ENCODE measurements at regions not wholly inside any gene's neighbourhood (a gene's known extent, or its start where the extent isn't known, plus 50 kb on each side); places are given as distances from the start of the nearest gene placed in this dataset.

- H3K27me3 ChIP-seq (ENCODE audit: control insufficient read depth, insufficient read depth, low read length) = no peaks in the 10 kb centered on the region
- H3K4me1 ChIP-seq (ENCODE audit: control insufficient read depth, insufficient read depth, low read length) = no peaks in the 10 kb centered on the region
- H3K27ac ChIP-seq (ENCODE audit: low read length) = no peak overlapping the region
- no CpG with 5 or more reads among the region's 1 CpG for WGBS (ENCODE audit: insufficient coverage, insufficient read length)
- no peaks in the 10 kb centered on the region for H3K36me3 ChIP-seq (ENCODE audit: control insufficient read depth, insufficient read depth, low read length)
- no peaks in the 10 kb centered on the region for H3K9me3 ChIP-seq (ENCODE audit: control insufficient read depth, insufficient read depth, low read length)
- H3K4me3 ChIP-seq (ENCODE audit: low read length) = no peak overlapping the region
- no peak for DNase-seq (ENCODE audit: low read depth, low spot score)
These were observed 308.8 kb upstream of the ADAMTS16 start for GRCh38 chr5:4831325-4831724.

DNA sequence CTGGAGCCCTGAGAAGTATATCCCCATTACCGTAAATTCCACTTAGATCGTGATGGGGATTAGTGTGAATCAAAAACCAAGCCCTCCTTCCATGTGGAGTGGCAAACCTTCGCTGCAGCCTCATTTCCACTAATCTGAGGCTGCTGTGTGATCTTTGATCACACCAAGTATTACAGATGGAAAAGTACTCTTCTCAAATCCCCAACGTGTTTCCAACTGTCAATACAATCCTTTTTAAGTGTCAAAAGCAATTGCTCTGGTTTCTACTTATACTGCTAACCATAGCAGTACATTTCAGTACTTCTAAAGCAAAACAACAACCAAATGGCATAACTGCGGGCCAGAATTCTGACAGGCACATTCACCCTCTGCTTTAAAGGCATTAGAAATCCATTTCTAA is 307.7 kb upstream of the ADAMTS16 start:
- Histone ChIP-seq H3K9me3 (ENCODE audit: control insufficient read depth, insufficient read depth, low read length) (no peaks in the 10 kb centered on the region), H3K36me3 (ENCODE audit: control insufficient read depth, insufficient read depth, low read length) (no peaks in the 10 kb centered on the region), H3K4me3 (ENCODE audit: low read length) (no peak overlapping the region), H3K27me3 (ENCODE audit: control insufficient read depth, insufficient read depth, low read length) (no peaks in the 10 kb centered on the region), H3K4me1 (ENCODE audit: control insufficient read depth, insufficient read depth, low read length) (no peaks in the 10 kb centered on the region), H3K27ac (ENCODE audit: low read length) (no peak overlapping the region)
- no CpG with 5 or more reads among the region's 5 CpGs for WGBS (ENCODE audit: insufficient coverage, insufficient read length)
- DNase-seq (ENCODE audit: low read depth, low spot score) = no peak

- no peak for DNase-seq (ENCODE audit: low read depth, low spot score)
- H3K27ac ChIP-seq (ENCODE audit: low read length) = no peak overlapping the region
- WGBS (ENCODE audit: insufficient coverage, insufficient read length) = no CpG with 5 or more reads among the region's 4 CpGs
- no peaks in the 10 kb centered on the region for H3K36me3 ChIP-seq (ENCODE audit: control insufficient read depth, insufficient read depth, low read length)
- H3K4me3 ChIP-seq (ENCODE audit: low read length) = no peak overlapping the region
- H3K4me1 ChIP-seq (ENCODE audit: control insufficient read depth, insufficient read depth, low read length) = no peaks in the 10 kb centered on the region
- H3K27me3 ChIP-seq (ENCODE audit: control insufficient read depth, insufficient read depth, low read length) = no peaks in the 10 kb centered on the region
- H3K9me3 ChIP-seq (ENCODE audit: control insufficient read depth, insufficient read depth, low read length) = no peaks in the 10 kb centered on the region
These were observed 306.9 kb upstream of the ADAMTS16 start for GRCh38 chr5:4833104-4833738.

DNA sequence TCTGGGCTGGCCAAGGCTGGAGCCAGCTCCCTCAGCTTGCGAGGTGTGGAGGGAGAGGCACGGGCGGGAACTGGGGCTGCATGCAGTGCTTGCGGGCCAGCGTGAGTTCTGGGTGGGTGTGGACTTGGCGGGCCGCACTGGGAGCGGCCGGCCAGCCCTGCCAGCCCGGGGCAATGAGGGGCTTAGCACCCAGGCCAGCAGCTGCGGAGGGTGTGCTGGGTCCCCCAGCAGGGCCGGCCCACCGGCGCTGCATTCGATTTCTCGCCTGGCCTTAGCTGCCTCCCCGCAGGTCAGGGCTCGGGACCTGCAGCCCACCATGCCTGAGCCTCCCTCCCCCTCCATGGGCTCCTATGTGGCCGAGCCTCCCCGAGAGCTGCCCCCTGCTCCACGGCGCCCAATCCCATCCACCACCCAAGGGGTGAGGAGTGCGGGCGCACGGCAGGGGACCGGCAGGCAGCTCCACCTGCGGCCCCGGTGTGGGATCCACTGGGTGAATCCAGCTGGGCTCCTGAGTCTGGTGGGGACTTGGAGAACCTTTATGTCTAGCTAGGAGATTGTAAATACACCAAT is 302.6 kb upstream of the ADAMTS16 start:
- WGBS (ENCODE audit: insufficient coverage, insufficient read length) = no CpG with 5 or more reads among the region's 28 CpGs
- no peaks in the 10 kb centered on the region for H3K4me1 ChIP-seq (ENCODE audit: control insufficient read depth, insufficient read depth, low read length)

GRCh38 chr5:4845221-4845620 is 294.9 kb upstream of the ADAMTS16 start:
- H3K27ac ChIP-seq (ENCODE audit: low read length) = no peak overlapping the region
- no peak overlapping the region for H3K4me3 ChIP-seq (ENCODE audit: low read length)
- H3K9me3 ChIP-seq (ENCODE audit: control insufficient read depth, insufficient read depth, low read length) = no peaks in the 10 kb centered on the region
- no peak for DNase-seq (ENCODE audit: low read depth, low spot score)
- no peaks in the 10 kb centered on the region for H3K27me3 ChIP-seq (ENCODE audit: control insufficient read depth, insufficient read depth, low read length)
- WGBS (ENCODE audit: insufficient coverage, insufficient read length) = no CpG with 5 or more reads among the region's 3 CpGs
- no peaks in the 10 kb centered on the region for H3K36me3 ChIP-seq (ENCODE audit: control insufficient read depth, insufficient read depth, low read length)
- H3K4me1 ChIP-seq (ENCODE audit: control insufficient read depth, insufficient read depth, low read length) = no peaks in the 10 kb centered on the region

More for the DNA sequence above, 302.6 kb upstream of the ADAMTS16 start:
- DNase-seq (ENCODE audit: low read depth, low spot score) = no peak
- Histone ChIP-seq H3K9me3 (ENCODE audit: control insufficient read depth, insufficient read depth, low read length) (no peaks in the 10 kb centered on the region), H3K36me3 (ENCODE audit: control insufficient read depth, insufficient read depth, low read length) (no peaks in the 10 kb centered on the region), H3K27ac (ENCODE audit: low read length) (no peak overlapping the region), H3K27me3 (ENCODE audit: control insufficient read depth, insufficient read depth, low read length) (no peaks in the 10 kb centered on the region), H3K4me3 (ENCODE audit: low read length) (no peak overlapping the region)

DNA sequence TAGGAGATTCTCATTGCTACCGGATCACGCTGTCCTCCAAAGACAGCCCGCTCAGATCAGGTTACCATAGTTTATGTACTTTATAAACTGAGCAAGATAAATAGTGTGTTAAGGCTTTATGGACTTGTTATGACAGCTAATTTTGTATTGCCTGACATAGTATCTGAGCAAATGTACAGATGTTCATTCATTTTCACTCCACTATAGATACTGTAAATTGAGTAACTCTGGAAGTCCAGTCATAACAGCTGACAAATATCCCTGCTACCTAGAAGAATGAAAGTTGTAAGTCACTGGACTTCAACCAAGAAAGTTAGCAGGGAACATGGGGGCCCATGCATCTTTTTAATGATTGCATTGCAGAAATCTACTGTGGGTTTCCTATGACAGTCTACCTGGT is 292.4 kb upstream of the ADAMTS16 start:
- Histone ChIP-seq H3K4me1 (ENCODE audit: control insufficient read depth, insufficient read depth, low read length) (no peaks in the 10 kb centered on the region), H3K9me3 (ENCODE audit: control insufficient read depth, insufficient read depth, low read length) (no peaks in the 10 kb centered on the region), H3K27ac (ENCODE audit: low read length) (no peak overlapping the region), H3K27me3 (ENCODE audit: control insufficient read depth, insufficient read depth, low read length) (no peaks in the 10 kb centered on the region), H3K4me3 (ENCODE audit: low read length) (no peak overlapping the region), H3K36me3 (ENCODE audit: control insufficient read depth, insufficient read depth, low read length) (no peaks in the 10 kb centered on the region)
- DNase-seq (ENCODE audit: low read depth, low spot score) = no peak
- no CpG with 5 or more reads among the region's 3 CpGs for WGBS (ENCODE audit: insufficient coverage, insufficient read length)

- no peak for DNase-seq (ENCODE audit: low read depth, low spot score)
- peaks cover 4% of the 10 kb centered on the region; the same call in 1 of the 2 replicates for H3K4me1 ChIP-seq (ENCODE audit: control insufficient read depth, insufficient read depth, low read length)
- no peaks in the 10 kb centered on the region for H3K9me3 ChIP-seq (ENCODE audit: control insufficient read depth, insufficient read depth, low read length)
- no peak overlapping the region for H3K27ac ChIP-seq (ENCODE audit: low read length)
- H3K36me3 ChIP-seq (ENCODE audit: control insufficient read depth, insufficient read depth, low read length) = no peaks in the 10 kb centered on the region
- no peak overlapping the region for H3K4me3 ChIP-seq (ENCODE audit: low read length)
- no CpG with 5 or more reads among the region's 5 CpGs for WGBS (ENCODE audit: insufficient coverage, insufficient read length)
- H3K27me3 ChIP-seq (ENCODE audit: control insufficient read depth, insufficient read depth, low read length) = no peaks in the 10 kb centered on the region
These were observed 285.1 kb upstream of the ADAMTS16 start for GRCh38 chr5:4855036-4855435.

GRCh38 chr5:4855880-4856279 is 284.2 kb upstream of the ADAMTS16 start:
- H3K36me3 ChIP-seq (ENCODE audit: control insufficient read depth, insufficient read depth, low read length) = no peaks in the 10 kb centered on the region
- no peak for DNase-seq (ENCODE audit: low read depth, low spot score)
- no peaks in the 10 kb centered on the region for H3K27me3 ChIP-seq (ENCODE audit: control insufficient read depth, insufficient read depth, low read length)
- H3K4me1 ChIP-seq (ENCODE audit: control insufficient read depth, insufficient read depth, low read length) = peaks cover 4% of the 10 kb centered on the region; the same call in 1 of the 2 replicates
- no peaks in the 10 kb centered on the region for H3K9me3 ChIP-seq (ENCODE audit: control insufficient read depth, insufficient read depth, low read length)
- no CpG with 5 or more reads among the region's 2 CpGs for WGBS (ENCODE audit: insufficient coverage, insufficient read length)
- no peak overlapping the region for H3K4me3 ChIP-seq (ENCODE audit: low read length)
- no peak overlapping the region for H3K27ac ChIP-seq (ENCODE audit: low read length)

DNA sequence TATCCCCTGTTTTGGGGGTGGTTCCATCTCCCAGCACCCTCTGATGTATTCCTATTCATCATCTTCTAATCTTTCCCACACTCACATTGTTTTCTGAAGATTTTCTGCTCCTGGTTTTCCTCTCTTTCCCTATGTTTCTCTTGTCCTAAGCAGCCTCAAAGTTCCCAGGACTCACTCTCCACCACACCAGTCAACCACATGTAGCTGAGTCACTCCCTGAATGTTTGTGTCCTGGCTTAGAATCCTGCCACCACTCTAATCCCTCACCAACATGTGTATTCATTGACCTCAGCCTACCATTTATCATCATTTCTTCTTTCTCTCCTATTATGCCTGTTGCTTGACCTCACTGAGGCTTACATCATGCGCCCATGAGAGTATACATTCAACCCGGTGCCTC is 282.4 kb upstream of the ADAMTS16 start:
- Histone ChIP-seq H3K9me3 (ENCODE audit: control insufficient read depth, insufficient read depth, low read length) (no peaks in the 10 kb centered on the region), H3K27me3 (ENCODE audit: control insufficient read depth, insufficient read depth, low read length) (no peaks in the 10 kb centered on the region), H3K4me3 (ENCODE audit: low read length) (no peak overlapping the region), H3K4me1 (ENCODE audit: control insufficient read depth, insufficient read depth, low read length) (peaks cover 4% of the 10 kb centered on the region; the same call in 1 of the 2 replicates), H3K36me3 (ENCODE audit: control insufficient read depth, insufficient read depth, low read length) (no peaks in the 10 kb centered on the region), H3K27ac (ENCODE audit: low read length) (no peak overlapping the region)
- WGBS (ENCODE audit: insufficient coverage, insufficient read length) = no CpG with 5 or more reads among the region's 2 CpGs
- DNase-seq (ENCODE audit: low read depth, low spot score) = no peak

DNA sequence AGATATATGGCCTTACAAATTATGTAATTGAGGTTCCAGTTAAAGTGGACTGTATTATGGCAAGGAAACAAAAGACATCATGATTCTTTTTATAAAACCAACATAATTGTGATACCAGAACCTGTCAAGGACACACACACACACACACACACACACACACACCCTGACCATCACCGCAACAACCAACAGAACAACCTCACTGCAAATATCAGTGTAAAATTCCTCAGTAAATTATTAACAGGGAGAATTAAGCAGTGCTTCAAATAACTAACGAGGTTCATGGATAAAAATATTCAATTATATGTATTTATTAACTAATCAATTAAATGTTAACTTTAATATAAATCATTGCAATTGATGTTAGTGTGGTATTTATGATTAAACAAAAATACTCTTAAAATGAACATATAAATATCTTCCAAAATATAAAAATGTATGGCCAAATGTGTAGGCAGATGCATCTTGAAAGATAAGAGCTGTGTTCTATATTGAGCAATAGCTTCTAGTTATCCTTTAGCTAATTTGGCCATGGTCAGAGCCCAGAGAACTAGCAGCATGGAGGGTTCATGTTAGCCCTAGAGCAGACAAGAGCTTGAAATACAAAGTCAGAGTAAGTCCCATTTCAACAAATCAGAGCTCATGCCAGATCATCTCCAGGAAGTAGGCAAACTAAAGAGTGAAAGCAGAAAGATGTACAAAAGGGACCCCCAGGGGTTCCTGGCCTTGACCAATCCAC is 280.5 kb upstream of the ADAMTS16 start:
- Histone ChIP-seq H3K27me3 (ENCODE audit: control insufficient read depth, insufficient read depth, low read length) (no peaks in the 10 kb centered on the region), H3K9me3 (ENCODE audit: control insufficient read depth, insufficient read depth, low read length) (no peaks in the 10 kb centered on the region), H3K27ac (ENCODE audit: low read length) (no peak overlapping the region), H3K4me3 (ENCODE audit: low read length) (no peak overlapping the region), H3K4me1 (ENCODE audit: control insufficient read depth, insufficient read depth, low read length) (peaks cover 4% of the 10 kb centered on the region; the same call in 1 of the 2 replicates), H3K36me3 (ENCODE audit: control insufficient read depth, insufficient read depth, low read length) (no peaks in the 10 kb centered on the region)
- WGBS (ENCODE audit: insufficient coverage, insufficient read length) = no CpG with 5 or more reads among the region's 2 CpGs
- DNase-seq (ENCODE audit: low read depth, low spot score) = no peak

Data from iPS DF 6.9 (cell line).